ENCODE measurements at regions not wholly inside any gene's neighbourhood (a gene's known extent, or its start where the extent isn't known, plus 50 kb on each side); places are given as distances from the start of the nearest gene placed in this dataset.

DNA sequence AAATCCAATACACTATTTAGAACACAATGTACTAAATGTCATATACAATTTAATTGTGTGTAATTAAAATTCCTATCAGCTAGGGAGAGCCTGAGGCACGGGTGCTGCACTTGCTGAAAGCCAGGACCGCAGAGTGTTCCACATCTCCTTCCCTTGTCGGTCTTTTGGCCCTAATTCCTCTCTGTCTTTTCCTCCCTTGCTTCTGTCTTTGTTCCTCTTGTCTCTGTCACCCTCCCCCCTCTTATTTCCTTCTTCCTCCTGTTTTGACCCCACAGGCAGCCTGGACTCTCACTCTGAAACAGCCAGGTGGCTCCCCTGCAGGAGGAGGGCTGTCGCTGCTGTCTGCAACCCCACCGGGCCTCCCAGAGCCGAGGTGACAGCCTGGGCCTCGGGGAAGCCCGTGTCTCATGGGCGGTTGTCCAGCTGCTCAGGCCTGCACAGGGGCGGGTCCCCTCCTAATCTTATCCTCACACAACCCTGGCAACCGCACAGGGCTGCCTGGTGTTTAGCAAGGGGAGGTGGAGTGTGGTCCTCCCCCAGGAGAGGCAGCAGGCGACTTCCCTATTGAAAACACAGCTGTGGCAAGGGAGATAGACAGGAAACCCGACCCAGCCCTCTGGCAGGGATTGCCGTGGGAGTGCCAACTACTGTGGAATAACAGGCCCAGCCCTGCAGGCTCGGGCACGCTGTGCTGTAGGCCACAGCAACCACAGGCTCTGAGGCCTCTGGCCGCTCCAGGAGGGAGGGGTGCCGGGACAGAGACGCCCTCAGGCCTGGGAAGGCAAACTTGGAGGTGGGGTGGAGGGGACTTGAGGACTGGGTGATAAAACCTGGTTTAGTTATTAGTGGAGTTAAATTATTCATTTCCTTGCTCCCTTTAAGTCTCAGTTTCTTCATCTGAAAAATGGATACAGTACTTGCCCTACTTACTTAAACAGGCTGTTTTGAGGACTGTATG is 68.8 kb upstream of the WDR26 start (continued):
- TF ChIP-seq NFYB (IDR thresholded peaks at IDR 0.05; ENCODE audit: insufficient read depth, low read depth, low read length) (no peak), RB1 (IDR thresholded peaks at IDR 0.05; ENCODE audit: borderline replicate concordance) (no peak; the same call in 1 of the 2 replicates), JUNB (IDR thresholded peaks at IDR 0.05) (no peak; the same call in 1 of the 2 replicates), MXI1 (IDR thresholded peaks at IDR 0.05; ENCODE audit: low read depth, low read length) (no peak), RCOR1 (conservative IDR thresholded peaks at IDR 0.05; ENCODE audit: low read depth, low read length) (no peak), POLR2A (IDR thresholded peaks at IDR 0.05; ENCODE audit: low read depth, low read length) (peak; percentile 58), ETV6 (conservative IDR thresholded peaks at IDR 0.05 in 1 of 2, IDR thresholded peaks at IDR 0.05 in 1 of 2; ENCODE audit: borderline replicate concordance in 1 of 2, low read depth in 1 of 2) (peak in 1 of 2 experiments; percentile 86; a peak in 2 of 4 replicates), MYB (IDR thresholded peaks at IDR 0.05; ENCODE audit: borderline replicate concordance, low read depth, low read length) (no peak), SREBF2 (IDR thresholded peaks at IDR 0.05; ENCODE audit: low read length) (no peak), TCF3 (IDR thresholded peaks at IDR 0.05; ENCODE audit: borderline replicate concordance, insufficient read depth, low read depth, low read length) (peak; percentile 82; the same call in 1 of the 2 replicates), POLR2AphosphoS2 (IDR thresholded peaks at IDR 0.05; ENCODE audit: low read depth, low read length) (no peak), SP1 (IDR thresholded peaks at IDR 0.05; ENCODE audit: low read depth, low read length) (no peak), FOXK2 (IDR thresholded peaks at IDR 0.05) (no peak), MTA3 (IDR thresholded peaks at IDR 0.05; ENCODE audit: borderline replicate concordance, low read length) (no peak; the same call in 1 of the 2 replicates)
- TF ChIP-seq, protein P1, sequence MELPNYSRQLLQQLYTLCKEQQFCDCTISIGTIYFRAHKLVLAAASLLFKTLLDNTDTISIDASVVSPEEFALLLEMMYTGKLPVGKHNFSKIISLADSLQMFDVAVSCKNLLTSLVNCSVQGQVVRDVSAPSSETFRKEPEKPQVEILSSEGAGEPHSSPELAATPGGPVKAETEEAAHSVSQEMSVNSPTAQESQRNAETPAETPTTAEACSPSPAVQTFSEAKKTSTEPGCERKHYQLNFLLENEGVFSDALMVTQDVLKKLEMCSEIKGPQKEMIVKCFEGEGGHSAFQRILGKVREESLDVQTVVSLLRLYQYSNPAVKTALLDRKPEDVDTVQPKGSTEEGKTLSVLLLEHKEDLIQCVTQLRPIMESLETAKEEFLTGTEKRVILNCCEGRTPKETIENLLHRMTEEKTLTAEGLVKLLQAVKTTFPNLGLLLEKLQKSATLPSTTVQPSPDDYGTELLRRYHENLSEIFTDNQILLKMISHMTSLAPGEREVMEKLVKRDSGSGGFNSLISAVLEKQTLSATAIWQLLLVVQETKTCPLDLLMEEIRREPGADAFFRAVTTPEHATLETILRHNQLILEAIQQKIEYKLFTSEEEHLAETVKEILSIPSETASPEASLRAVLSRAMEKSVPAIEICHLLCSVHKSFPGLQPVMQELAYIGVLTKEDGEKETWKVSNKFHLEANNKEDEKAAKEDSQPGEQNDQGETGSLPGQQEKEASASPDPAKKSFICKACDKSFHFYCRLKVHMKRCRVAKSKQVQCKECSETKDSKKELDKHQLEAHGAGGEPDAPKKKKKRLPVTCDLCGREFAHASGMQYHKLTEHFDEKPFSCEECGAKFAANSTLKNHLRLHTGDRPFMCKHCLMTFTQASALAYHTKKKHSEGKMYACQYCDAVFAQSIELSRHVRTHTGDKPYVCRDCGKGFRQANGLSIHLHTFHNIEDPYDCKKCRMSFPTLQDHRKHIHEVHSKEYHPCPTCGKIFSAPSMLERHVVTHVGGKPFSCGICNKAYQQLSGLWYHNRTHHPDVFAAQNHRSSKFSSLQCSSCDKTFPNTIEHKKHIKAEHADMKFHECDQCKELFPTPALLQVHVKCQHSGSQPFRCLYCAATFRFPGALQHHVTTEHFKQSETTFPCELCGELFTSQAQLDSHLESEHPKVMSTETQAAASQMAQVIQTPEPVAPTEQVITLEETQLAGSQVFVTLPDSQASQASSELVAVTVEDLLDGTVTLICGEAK (IDR thresholded peaks at IDR 0.05; ENCODE audit: borderline replicate concordance), result no peak
- TF ChIP-seq, protein P2, sequence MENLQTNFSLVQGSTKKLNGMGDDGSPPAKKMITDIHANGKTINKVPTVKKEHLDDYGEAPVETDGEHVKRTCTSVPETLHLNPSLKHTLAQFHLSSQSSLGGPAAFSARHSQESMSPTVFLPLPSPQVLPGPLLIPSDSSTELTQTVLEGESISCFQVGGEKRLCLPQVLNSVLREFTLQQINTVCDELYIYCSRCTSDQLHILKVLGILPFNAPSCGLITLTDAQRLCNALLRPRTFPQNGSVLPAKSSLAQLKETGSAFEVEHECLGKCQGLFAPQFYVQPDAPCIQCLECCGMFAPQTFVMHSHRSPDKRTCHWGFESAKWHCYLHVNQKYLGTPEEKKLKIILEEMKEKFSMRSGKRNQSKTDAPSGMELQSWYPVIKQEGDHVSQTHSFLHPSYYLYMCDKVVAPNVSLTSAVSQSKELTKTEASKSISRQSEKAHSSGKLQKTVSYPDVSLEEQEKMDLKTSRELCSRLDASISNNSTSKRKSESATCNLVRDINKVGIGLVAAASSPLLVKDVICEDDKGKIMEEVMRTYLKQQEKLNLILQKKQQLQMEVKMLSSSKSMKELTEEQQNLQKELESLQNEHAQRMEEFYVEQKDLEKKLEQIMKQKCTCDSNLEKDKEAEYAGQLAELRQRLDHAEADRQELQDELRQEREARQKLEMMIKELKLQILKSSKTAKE (IDR thresholded peaks at IDR 0.05; ENCODE audit: low read depth, poor library complexity, severe bottlenecking), result peak; percentile 68
- TF ChIP-seq, protein P3, sequence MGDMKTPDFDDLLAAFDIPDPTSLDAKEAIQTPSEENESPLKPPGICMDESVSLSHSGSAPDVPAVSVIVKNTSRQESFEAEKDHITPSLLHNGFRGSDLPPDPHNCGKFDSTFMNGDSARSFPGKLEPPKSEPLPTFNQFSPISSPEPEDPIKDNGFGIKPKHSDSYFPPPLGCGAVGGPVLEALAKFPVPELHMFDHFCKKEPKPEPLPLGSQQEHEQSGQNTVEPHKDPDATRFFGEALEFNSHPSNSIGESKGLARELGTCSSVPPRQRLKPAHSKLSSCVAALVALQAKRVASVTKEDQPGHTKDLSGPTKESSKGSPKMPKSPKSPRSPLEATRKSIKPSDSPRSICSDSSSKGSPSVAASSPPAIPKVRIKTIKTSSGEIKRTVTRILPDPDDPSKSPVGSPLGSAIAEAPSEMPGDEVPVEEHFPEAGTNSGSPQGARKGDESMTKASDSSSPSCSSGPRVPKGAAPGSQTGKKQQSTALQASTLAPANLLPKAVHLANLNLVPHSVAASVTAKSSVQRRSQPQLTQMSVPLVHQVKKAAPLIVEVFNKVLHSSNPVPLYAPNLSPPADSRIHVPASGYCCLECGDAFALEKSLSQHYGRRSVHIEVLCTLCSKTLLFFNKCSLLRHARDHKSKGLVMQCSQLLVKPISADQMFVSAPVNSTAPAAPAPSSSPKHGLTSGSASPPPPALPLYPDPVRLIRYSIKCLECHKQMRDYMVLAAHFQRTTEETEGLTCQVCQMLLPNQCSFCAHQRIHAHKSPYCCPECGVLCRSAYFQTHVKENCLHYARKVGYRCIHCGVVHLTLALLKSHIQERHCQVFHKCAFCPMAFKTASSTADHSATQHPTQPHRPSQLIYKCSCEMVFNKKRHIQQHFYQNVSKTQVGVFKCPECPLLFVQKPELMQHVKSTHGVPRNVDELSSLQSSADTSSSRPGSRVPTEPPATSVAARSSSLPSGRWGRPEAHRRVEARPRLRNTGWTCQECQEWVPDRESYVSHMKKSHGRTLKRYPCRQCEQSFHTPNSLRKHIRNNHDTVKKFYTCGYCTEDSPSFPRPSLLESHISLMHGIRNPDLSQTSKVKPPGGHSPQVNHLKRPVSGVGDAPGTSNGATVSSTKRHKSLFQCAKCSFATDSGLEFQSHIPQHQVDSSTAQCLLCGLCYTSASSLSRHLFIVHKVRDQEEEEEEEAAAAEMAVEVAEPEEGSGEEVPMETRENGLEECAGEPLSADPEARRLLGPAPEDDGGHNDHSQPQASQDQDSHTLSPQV (IDR thresholded peaks at IDR 0.05), result no peak
- TF ChIP-seq, protein P4, sequence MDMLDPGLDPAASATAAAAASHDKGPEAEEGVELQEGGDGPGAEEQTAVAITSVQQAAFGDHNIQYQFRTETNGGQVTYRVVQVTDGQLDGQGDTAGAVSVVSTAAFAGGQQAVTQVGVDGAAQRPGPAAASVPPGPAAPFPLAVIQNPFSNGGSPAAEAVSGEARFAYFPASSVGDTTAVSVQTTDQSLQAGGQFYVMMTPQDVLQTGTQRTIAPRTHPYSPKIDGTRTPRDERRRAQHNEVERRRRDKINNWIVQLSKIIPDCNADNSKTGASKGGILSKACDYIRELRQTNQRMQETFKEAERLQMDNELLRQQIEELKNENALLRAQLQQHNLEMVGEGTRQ (IDR thresholded peaks at IDR 0.05; ENCODE audit: borderline replicate concordance, low read depth, low read length), result no peak

Data from GM12878 (cell line).